Fibroblast of peridontal ligament (primary cell): ENCODE measurements at regions not wholly inside any gene's neighbourhood (a gene's known extent, or its start where the extent isn't known, plus 50 kb on each side); places are given as distances from the start of the nearest gene placed in this dataset.

ENCODE experiments used
- DNase-seq: peaks from one replicate; pipeline ENCODE4 v3.0.0-alpha.2; 2010; ENCODE audit errors: extremely low read depth

GRCh38 chr6:88244721-88245120 is 78.6 kb upstream of the CNR1 start:
- DNase-seq: no peak

DNA sequence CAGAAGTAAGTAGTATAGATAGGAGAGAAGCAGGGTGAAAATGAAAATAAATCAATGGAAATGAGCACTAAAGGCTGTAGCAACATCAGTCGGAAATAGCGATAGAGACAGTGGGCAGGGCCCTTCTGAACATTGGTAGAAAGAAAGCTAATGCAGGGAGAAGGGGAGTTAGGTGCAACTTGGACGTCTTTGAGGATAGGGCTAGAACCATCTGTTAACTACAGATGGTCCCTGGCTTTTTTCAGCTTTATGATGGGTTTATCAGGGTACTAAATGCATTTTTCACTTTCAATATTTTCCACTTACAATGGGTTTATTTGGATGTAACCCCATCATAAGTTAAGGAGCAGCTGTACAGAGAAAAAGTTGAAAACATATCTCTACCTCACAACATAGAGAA is 72.8 kb upstream of the CNR1 start:
- DNase-seq: no peak

DNA sequence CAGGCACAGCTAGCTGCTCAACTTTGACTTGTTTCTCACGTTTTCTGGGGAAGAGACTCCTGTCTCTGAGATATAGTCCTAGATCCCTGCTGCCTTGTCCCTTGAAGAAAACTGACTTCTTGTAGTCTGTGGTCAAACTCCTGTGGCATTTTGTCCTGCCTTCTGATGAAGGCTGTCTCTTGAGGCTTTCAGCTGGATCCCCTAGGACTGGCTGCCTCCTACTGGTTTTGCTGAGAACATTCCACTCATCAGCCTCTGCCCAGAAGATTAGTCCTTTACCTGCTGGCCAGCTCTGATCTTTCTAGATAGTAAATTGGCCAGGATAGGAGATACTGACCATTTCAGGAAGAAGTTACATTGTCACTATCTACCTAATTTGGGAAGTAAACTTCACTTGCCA is 71.9 kb upstream of the CNR1 start:
- DNase-seq: no peak

GRCh38 chr6:88236612-88237360 is 70.6 kb upstream of the CNR1 start:
- DNase-seq: no peak

- no peak for DNase-seq
These were observed 66.6 kb upstream of the CNR1 start for GRCh38 chr6:88232753-88233152.

DNA sequence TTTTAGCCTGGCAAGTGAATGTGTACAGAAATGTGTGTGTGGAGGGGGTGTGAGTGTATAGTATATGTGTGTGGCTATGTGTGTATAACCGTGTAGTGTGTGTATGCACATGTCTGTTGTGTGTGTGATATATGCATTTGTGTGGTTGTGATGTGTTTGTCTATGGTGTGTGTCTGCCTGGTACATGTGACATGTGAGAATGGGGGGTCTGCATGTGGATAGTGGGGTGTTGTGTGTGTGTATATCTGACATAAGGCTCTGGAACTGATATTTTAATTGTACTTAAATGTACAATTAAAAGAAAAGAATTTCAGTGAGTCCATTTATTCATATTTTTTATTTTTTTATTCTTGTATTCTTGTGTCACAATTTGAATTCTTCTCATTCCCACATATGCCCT is 57.2 kb upstream of the CNR1 start:
- no peak for DNase-seq

GRCh38 chr6:88220493-88220892 is 54.3 kb upstream of the CNR1 start:
- no peak for DNase-seq

DNA sequence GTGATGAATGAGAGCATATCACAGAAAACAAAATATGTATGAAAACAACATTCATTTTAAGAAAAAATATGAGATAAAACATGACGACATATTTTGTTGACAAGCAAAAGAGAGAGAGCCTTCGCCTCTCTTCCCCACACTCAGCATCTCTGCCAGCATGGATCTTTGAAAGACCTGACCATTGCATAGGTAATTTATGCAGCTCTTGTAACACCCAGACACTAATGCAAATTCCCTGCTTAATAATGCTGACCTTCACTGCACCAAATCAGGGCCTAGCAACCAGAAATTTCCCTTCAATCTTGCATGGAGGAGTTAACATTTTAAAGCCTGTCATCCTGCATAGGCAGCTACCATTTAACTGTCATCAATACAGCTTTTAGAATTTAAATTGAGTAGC is 50.0 kb upstream of the CNR1 start:
- DNase-seq: no peak
